SU-DHL-6 (cell line): ENCODE measurements at regions not wholly inside any gene's neighbourhood (a gene's known extent, or its start where the extent isn't known, plus 50 kb on each side); places are given as distances from the start of the nearest gene placed in this dataset.

Experiments
- EZH2phosphoT487 ChIP-seq: fragments of 200-600 bp; sonication (generic), shearing (Covaris generic); conservative IDR thresholded peaks from 2 replicates; pipeline ENCODE4 v1.6.1; 2018; ENCODE audit warnings: mild to moderate bottlenecking, antibody characterized with exemption, low read length, moderate library complexity, mixed read lengths
- TF ChIP-seq, protein P1 (sequence below): fragments of 200-600 bp; sonication (generic); IDR thresholded peaks from one replicate; pipeline ENCODE4 v1.5.1; 2017; ENCODE audit warnings: antibody characterized with exemption, mild to moderate bottlenecking, low read length, moderate library complexity; ENCODE audit not compliant: insufficient read depth, poor library complexity, severe bottlenecking

DNA sequence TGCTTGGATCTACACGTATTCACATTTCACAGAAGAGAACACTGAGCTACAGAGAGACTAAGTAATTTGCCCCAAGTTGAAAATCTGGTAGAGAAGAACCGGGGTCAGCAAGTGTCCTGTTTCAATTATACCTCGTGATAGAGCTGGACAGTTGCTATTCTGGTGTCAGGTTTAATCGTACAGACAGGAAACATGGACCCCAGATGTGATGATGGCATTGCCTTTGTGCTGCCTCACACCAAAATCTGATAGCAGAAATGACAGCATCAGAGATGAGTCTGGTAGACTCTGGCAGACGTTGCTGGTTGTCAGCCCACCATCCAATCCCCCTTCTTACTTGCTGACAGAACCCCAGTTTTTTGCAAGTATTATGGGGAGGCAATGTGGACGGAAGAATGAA lies 112.1 kb upstream of the FOXF1 start:
- TF ChIP-seq, protein P1, sequence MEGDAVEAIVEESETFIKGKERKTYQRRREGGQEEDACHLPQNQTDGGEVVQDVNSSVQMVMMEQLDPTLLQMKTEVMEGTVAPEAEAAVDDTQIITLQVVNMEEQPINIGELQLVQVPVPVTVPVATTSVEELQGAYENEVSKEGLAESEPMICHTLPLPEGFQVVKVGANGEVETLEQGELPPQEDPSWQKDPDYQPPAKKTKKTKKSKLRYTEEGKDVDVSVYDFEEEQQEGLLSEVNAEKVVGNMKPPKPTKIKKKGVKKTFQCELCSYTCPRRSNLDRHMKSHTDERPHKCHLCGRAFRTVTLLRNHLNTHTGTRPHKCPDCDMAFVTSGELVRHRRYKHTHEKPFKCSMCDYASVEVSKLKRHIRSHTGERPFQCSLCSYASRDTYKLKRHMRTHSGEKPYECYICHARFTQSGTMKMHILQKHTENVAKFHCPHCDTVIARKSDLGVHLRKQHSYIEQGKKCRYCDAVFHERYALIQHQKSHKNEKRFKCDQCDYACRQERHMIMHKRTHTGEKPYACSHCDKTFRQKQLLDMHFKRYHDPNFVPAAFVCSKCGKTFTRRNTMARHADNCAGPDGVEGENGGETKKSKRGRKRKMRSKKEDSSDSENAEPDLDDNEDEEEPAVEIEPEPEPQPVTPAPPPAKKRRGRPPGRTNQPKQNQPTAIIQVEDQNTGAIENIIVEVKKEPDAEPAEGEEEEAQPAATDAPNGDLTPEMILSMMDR = no peak
- no peak for TF ChIP-seq EZH2phosphoT487
